ENCODE measurements at regions not wholly inside any gene's neighbourhood (a gene's known extent, or its start where the extent isn't known, plus 50 kb on each side); places are given as distances from the start of the nearest gene placed in this dataset.

GRCh38 chr13:32838945-32839344, 177.3 kb upstream of the KL start:
- TF ChIP-seq, protein P1, sequence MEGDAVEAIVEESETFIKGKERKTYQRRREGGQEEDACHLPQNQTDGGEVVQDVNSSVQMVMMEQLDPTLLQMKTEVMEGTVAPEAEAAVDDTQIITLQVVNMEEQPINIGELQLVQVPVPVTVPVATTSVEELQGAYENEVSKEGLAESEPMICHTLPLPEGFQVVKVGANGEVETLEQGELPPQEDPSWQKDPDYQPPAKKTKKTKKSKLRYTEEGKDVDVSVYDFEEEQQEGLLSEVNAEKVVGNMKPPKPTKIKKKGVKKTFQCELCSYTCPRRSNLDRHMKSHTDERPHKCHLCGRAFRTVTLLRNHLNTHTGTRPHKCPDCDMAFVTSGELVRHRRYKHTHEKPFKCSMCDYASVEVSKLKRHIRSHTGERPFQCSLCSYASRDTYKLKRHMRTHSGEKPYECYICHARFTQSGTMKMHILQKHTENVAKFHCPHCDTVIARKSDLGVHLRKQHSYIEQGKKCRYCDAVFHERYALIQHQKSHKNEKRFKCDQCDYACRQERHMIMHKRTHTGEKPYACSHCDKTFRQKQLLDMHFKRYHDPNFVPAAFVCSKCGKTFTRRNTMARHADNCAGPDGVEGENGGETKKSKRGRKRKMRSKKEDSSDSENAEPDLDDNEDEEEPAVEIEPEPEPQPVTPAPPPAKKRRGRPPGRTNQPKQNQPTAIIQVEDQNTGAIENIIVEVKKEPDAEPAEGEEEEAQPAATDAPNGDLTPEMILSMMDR (IDR thresholded peaks at IDR 0.05; ENCODE audit: insufficient read depth in 1 of 2, low read depth in 1 of 2, low read length in 1 of 2, severe bottlenecking in 1 of 2, unreplicated experiment in 1 of 2) = no peak
- Mint-ChIP-seq H3K36me3 (ENCODE audit: insufficient read depth, unreplicated experiment) (no peaks in the 10 kb centered on the region), H3K4me1 (ENCODE audit: low read depth, unreplicated experiment) (peaks cover 5% of the 10 kb centered on the region), H3K4me3 (ENCODE audit: unreplicated experiment) (no peak overlapping the region), H3K27me3 (ENCODE audit: insufficient read depth, unreplicated experiment) (no peaks in the 10 kb centered on the region), H3K27ac (ENCODE audit: unreplicated experiment) (no peak overlapping the region), H3K9me3 (ENCODE audit: unreplicated experiment) (peaks cover 17% of the 10 kb centered on the region)
- Histone ChIP-seq H3K27me3 (replicated peaks; ENCODE audit: control insufficient read depth, insufficient read depth, low read length) (no peaks in the 10 kb centered on the region), H3K4me3 (ENCODE audit: low read depth, low read length) (no peak overlapping the region), H3K36me3 (ENCODE audit: control insufficient read depth, insufficient read depth, low read length) (no peaks in the 10 kb centered on the region), H3K4me1 (0 out of 2 replicates have a peak, but pooled peaks cover 2% of the 10 kb centered on the region), H3K9me3 (peaks cover 6% of the 10 kb centered on the region; the same call in 1 of the 2 replicates)
- ChIA-PET POLR2A (no interaction called here), CTCF (no interaction called here)
- BruUV-seq (replicated peaks) = no TSS peak
- no peak for DNase-seq
- intact Hi-C loops (cut with micrococcal nuclease; ENCODE audit: unreplicated experiment) = no loop called here

- Mint-ChIP-seq H3K27ac (ENCODE audit: unreplicated experiment) (no peak overlapping the region), H3K4me3 (ENCODE audit: unreplicated experiment) (no peak overlapping the region), H3K36me3 (ENCODE audit: insufficient read depth, unreplicated experiment) (no peaks in the 10 kb centered on the region), H3K9me3 (ENCODE audit: unreplicated experiment) (peaks cover 20% of the 10 kb centered on the region), H3K27me3 (ENCODE audit: insufficient read depth, unreplicated experiment) (no peaks in the 10 kb centered on the region), H3K4me1 (ENCODE audit: low read depth, unreplicated experiment) (peaks cover 5% of the 10 kb centered on the region)
- Histone ChIP-seq H3K4me3 (ENCODE audit: low read depth, low read length) (no peak overlapping the region), H3K9me3 (no peaks in the 10 kb centered on the region), H3K27me3 (replicated peaks; ENCODE audit: control insufficient read depth, insufficient read depth, low read length) (no peaks in the 10 kb centered on the region), H3K36me3 (ENCODE audit: control insufficient read depth, insufficient read depth, low read length) (no peaks in the 10 kb centered on the region), H3K4me1 (0 out of 2 replicates have a peak, but pooled peaks cover 2% of the 10 kb centered on the region)
- TF ChIP-seq, protein P1 (IDR thresholded peaks at IDR 0.05; ENCODE audit: insufficient read depth in 1 of 2, low read depth in 1 of 2, low read length in 1 of 2, severe bottlenecking in 1 of 2, unreplicated experiment in 1 of 2) = no peak
- DNase-seq = no peak
- no TSS peak for BruUV-seq (replicated peaks)
- ChIA-PET POLR2A (no interaction called here), CTCF (no interaction called here)
- intact Hi-C loops (cut with micrococcal nuclease; ENCODE audit: unreplicated experiment) = no loop called here
Observed at GRCh38 chr13:32840113-32840512, 176.1 kb upstream of the KL start.

GRCh38 chr13:32840989-32841713, 175.1 kb upstream of the KL start:
- no peaks in the 10 kb centered on the region for H3K36me3 Mint-ChIP-seq (ENCODE audit: insufficient read depth, unreplicated experiment)
- intact Hi-C loops (cut with micrococcal nuclease; ENCODE audit: unreplicated experiment) = no loop called here
- no peak overlapping the region for H3K27ac Mint-ChIP-seq (ENCODE audit: unreplicated experiment)
- no peaks in the 10 kb centered on the region for H3K27me3 ChIP-seq (replicated peaks; ENCODE audit: control insufficient read depth, insufficient read depth, low read length)
- ChIA-PET POLR2A (no interaction called here), CTCF (no interaction called here)
- peaks cover 5% of the 10 kb centered on the region for H3K4me1 Mint-ChIP-seq (ENCODE audit: low read depth, unreplicated experiment)
- H3K36me3 ChIP-seq (ENCODE audit: control insufficient read depth, insufficient read depth, low read length) = no peaks in the 10 kb centered on the region
- 0 out of 2 replicates have a peak, but pooled peaks cover 2% of the 10 kb centered on the region for H3K4me1 ChIP-seq
- H3K4me3 Mint-ChIP-seq (ENCODE audit: unreplicated experiment) = no peak overlapping the region
- no peaks in the 10 kb centered on the region for H3K27me3 Mint-ChIP-seq (ENCODE audit: insufficient read depth, unreplicated experiment)
- TF ChIP-seq, protein P1 (IDR thresholded peaks at IDR 0.05; ENCODE audit: insufficient read depth in 1 of 2, low read depth in 1 of 2, low read length in 1 of 2, severe bottlenecking in 1 of 2, unreplicated experiment in 1 of 2) = no peak
- no peak for DNase-seq
- H3K4me3 ChIP-seq (ENCODE audit: low read depth, low read length) = no peak overlapping the region
- no TSS peak for BruUV-seq (replicated peaks)
- peaks cover 13% of the 10 kb centered on the region for H3K9me3 Mint-ChIP-seq (ENCODE audit: unreplicated experiment)
- H3K9me3 ChIP-seq = no peaks in the 10 kb centered on the region

Measured in Caco-2 (cell line).